Mesenchymal stem cell (in vitro differentiated cells and primary cell): ENCODE measurements at regions not wholly inside any gene's neighbourhood (a gene's known extent, or its start where the extent isn't known, plus 50 kb on each side); places are given as distances from the start of the nearest gene placed in this dataset.
"Not testable (repeated sequence)": the region's sequence is repeated elsewhere in the genome, so short reads cannot be mapped to it uniquely, and the experiment has no call there.

Experiments used
- DNase-seq: peaks from one replicate; pipeline ENCODE4 v3.0.0-alpha.2; 2013
- H2AFZ ChIP-seq: one replicate; pipeline ENCODE4 v1.6.1; 2013; ENCODE audit warnings: low read depth, mild to moderate bottlenecking, control low read depth, inconsistent platforms, low read length, moderate library complexity
- H2AK5ac ChIP-seq: 2 replicates; pipeline ENCODE4 v1.6.1; 2013; ENCODE audit warnings: low read length, moderate library complexity, mild to moderate bottlenecking, inconsistent platforms; ENCODE audit not compliant: severe bottlenecking
- H2BK120ac ChIP-seq: one replicate; pipeline ENCODE4 v1.6.1; 2013; ENCODE audit warnings: low read depth, mild to moderate bottlenecking, inconsistent platforms, low read length, moderate library complexity
- H2BK12ac ChIP-seq, 2 experiments: one replicate each; pipeline ENCODE4 v1.6.1; 2013; ENCODE audit warnings: inconsistent platforms in 2 of 2, low read length in 2 of 2, mild to moderate bottlenecking in 2 of 2, moderate library complexity in 2 of 2, control low read depth in 1 of 2
- H2BK15ac ChIP-seq: one replicate; pipeline ENCODE4 v1.6.1; 2013; ENCODE audit warnings: mild to moderate bottlenecking, low read depth, inconsistent platforms; ENCODE audit not compliant: poor library complexity, severe bottlenecking
- H2BK5ac ChIP-seq: 2 replicates; pipeline ENCODE4 v1.6.1; 2013; ENCODE audit warnings: low read depth, mild to moderate bottlenecking, low read length, control low read depth, inconsistent platforms; ENCODE audit not compliant: poor library complexity, severe bottlenecking
- H3K14ac ChIP-seq, 2 experiments: one replicate each; pipeline ENCODE4 v1.6.1; 2013; ENCODE audit warnings: inconsistent platforms in 2 of 2, low read length in 2 of 2, control low read depth in 1 of 2, mild to moderate bottlenecking in 1 of 2, moderate library complexity in 1 of 2
- H3K18ac ChIP-seq, 2 experiments: one replicate each; pipeline ENCODE4 v1.6.1; 2013; ENCODE audit warnings: inconsistent platforms in 2 of 2, low read length in 2 of 2, control low read depth in 1 of 2, low read depth in 1 of 2, mild to moderate bottlenecking in 1 of 2
- H3K23ac ChIP-seq, 2 experiments: one replicate each; pipeline ENCODE4 v1.6.1; 2013; ENCODE audit warnings: inconsistent platforms in 2 of 2, low read length in 2 of 2, mild to moderate bottlenecking in 2 of 2, moderate library complexity in 2 of 2, control low read depth in 1 of 2
- H3K27ac ChIP-seq: 2 replicates; pipeline ENCODE4 v1.5.1; 2013; ENCODE audit warnings: mild to moderate bottlenecking, moderate library complexity, low read length, control low read depth, inconsistent platforms; ENCODE audit not compliant: poor library complexity, severe bottlenecking
- H3K27me3 ChIP-seq, 2 experiments: 2 replicates each; pipeline versions ENCODE4 v1.6.1 to v1.7.0; 2013; ENCODE audit warnings: low read length in 2 of 2, mild to moderate bottlenecking in 2 of 2, moderate library complexity in 2 of 2, control low read depth in 1 of 2, inconsistent platforms in 1 of 2; ENCODE audit not compliant: control insufficient read depth in 1 of 2, insufficient read depth in 1 of 2
- H3K36me3 ChIP-seq, 2 experiments: 2 replicates each; pipeline versions ENCODE4 v1.6.1 to v1.7.0; 2013; ENCODE audit warnings: low read length in 2 of 2, control low read depth in 1 of 2, inconsistent platforms in 1 of 2, low read depth in 1 of 2, mild to moderate bottlenecking in 1 of 2; ENCODE audit not compliant: insufficient read depth in 2 of 2, control insufficient read depth in 1 of 2
- H3K4ac ChIP-seq, 2 experiments: one replicate each; pipeline ENCODE4 v1.6.1; 2013; ENCODE audit warnings: inconsistent platforms in 2 of 2, low read length in 2 of 2, mild to moderate bottlenecking in 2 of 2, moderate library complexity in 2 of 2, control low read depth in 1 of 2, low read depth in 1 of 2
- H3K4me1 ChIP-seq: 2 replicates; pipeline ENCODE4 v1.6.1; 2013; ENCODE audit warnings: low read depth, low read length, control low read depth; ENCODE audit not compliant: control insufficient read depth, insufficient read depth
- H3K4me2 ChIP-seq: 2 replicates; pipeline ENCODE4 v1.6.1; 2013; ENCODE audit warnings: low read length, mild to moderate bottlenecking, inconsistent platforms; ENCODE audit not compliant: poor library complexity, severe bottlenecking
- H3K4me3 ChIP-seq, 2 experiments: 2 replicates each; pipeline versions ENCODE4 v1.5.1 to v1.7.0; 2013; ENCODE audit warnings: low read length in 2 of 2, mild to moderate bottlenecking in 2 of 2, control low read depth in 1 of 2, low read depth in 1 of 2; ENCODE audit not compliant: insufficient read depth in 1 of 2
- H3K79me1 ChIP-seq: replicated peaks from 2 replicates; pipeline ENCODE4 v1.6.1; 2013; ENCODE audit warnings: mild to moderate bottlenecking, control low read depth, low read length, inconsistent platforms; ENCODE audit not compliant: poor library complexity, severe bottlenecking
- H3K9ac ChIP-seq: 2 replicates; pipeline ENCODE4 v1.7.0; 2013; ENCODE audit warnings: mild to moderate bottlenecking, low read length, moderate library complexity
- H3K9me3 ChIP-seq: 2 replicates; pipeline ENCODE4 v1.7.0; 2013; ENCODE audit warnings: mild to moderate bottlenecking, low read length; ENCODE audit not compliant: control insufficient read depth
- H4K8ac ChIP-seq: one replicate; pipeline ENCODE4 v1.6.1; 2013; ENCODE audit warnings: inconsistent platforms, mild to moderate bottlenecking, low read length, moderate library complexity
- H4K91ac ChIP-seq: one replicate; pipeline ENCODE4 v1.6.1; 2013; ENCODE audit warnings: mild to moderate bottlenecking, low read length, inconsistent platforms
- WGBS: methylation state at CpG from one replicate; pipeline ENCODE4 v1.1.7; 2013; ENCODE audit warnings: mixed read lengths; 5-methylcytosine and 5-hydroxymethylcytosine counted together

- Histone ChIP-seq H3K4me3 (no peak overlapping the region), H3K79me1 (no peaks in the 10 kb centered on the region), H3K36me3 (no peaks in the 10 kb centered on the region), H3K23ac (no peak overlapping the region), H2AFZ (no peak overlapping the region), H3K18ac (no peak overlapping the region), H2BK120ac (no peak overlapping the region), H2BK5ac (no peak overlapping the region), H4K91ac (no peak overlapping the region), H3K14ac (no peak overlapping the region), H3K4me2 (no peak overlapping the region), H3K4ac (no peak overlapping the region), H2BK15ac (no peak overlapping the region), H3K27me3 (no peaks in the 10 kb centered on the region), H3K9me3 (no peaks in the 10 kb centered on the region), H3K27ac (no peak overlapping the region), H2AK5ac (no peak overlapping the region), H3K9ac (no peak overlapping the region), H3K4me1 (no peaks in the 10 kb centered on the region), H2BK12ac (no peak overlapping the region), H4K8ac (no peak overlapping the region)
- DNase-seq: no peak
- WGBS: 100% methylated on average over 1 of the region's 2 CpGs
Measured at GRCh38 chr13:90726375-90726774, 621.1 kb upstream of the MIR17HG start.

DNA sequence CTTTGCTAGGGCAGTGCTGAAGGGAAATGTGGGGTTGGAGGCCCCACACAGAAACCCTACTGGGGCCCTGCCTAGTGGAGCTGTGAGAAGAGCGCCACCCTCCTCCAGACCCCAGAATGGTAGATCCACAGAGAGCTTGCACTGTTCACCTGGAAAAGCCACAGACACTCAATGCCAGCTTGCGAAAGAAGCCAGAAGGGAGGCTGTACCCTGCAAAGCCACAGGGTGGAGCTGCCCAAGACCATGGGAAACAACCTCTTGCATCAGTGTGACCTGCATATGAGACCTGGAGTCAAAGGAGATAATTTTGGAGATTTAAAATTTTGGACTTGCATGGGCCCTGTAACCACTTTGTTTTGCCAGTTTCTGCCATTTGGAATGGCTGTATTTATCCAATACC is 615.4 kb upstream of the MIR17HG start:
- no peak overlapping the region for H4K8ac ChIP-seq
- no peaks in the 10 kb centered on the region for H3K4me1 ChIP-seq
- no peak overlapping the region for H3K9ac ChIP-seq
- peaks cover 6% of the 10 kb centered on the region for H3K9me3 ChIP-seq
- H2BK12ac ChIP-seq: no peak overlapping the region
- no peak overlapping the region for H3K4ac ChIP-seq
- H3K27ac ChIP-seq: no peak overlapping the region
- H3K27me3 ChIP-seq: no peaks in the 10 kb centered on the region
- H2BK5ac ChIP-seq: no peak overlapping the region
- no peaks in the 10 kb centered on the region for H3K79me1 ChIP-seq
- H2AFZ ChIP-seq: no peak overlapping the region
- H3K36me3 ChIP-seq: no peaks in the 10 kb centered on the region
- H3K18ac ChIP-seq: peak overlapping the region in 1 of 2 experiments; percentile 21
- H3K23ac ChIP-seq: no peak overlapping the region
- H3K14ac ChIP-seq: no peak overlapping the region
- no peak overlapping the region for H3K4me3 ChIP-seq
- H3K4me2 ChIP-seq: no peak overlapping the region
- DNase-seq: no peak
- no peak overlapping the region for H2BK120ac ChIP-seq
- H2BK15ac ChIP-seq: no peak overlapping the region
- no peak overlapping the region for H4K91ac ChIP-seq
- no peak overlapping the region for H2AK5ac ChIP-seq
- 93% methylated on average over 2 of the region's 2 CpGs for WGBS

GRCh38 chr13:90734497-90734896 is 613.0 kb upstream of the MIR17HG start:
- H4K8ac ChIP-seq, H3K4me2 ChIP-seq, H3K9me3 ChIP-seq, H3K36me3 ChIP-seq, H2BK15ac ChIP-seq, H3K14ac ChIP-seq, H3K18ac ChIP-seq, H2BK120ac ChIP-seq, H2BK5ac ChIP-seq, H3K79me1 ChIP-seq, H3K27me3 ChIP-seq, H2BK12ac ChIP-seq, DNase-seq, H3K4ac ChIP-seq, H4K91ac ChIP-seq, H3K4me1 ChIP-seq, H2AFZ ChIP-seq, H3K27ac ChIP-seq, H3K4me3 ChIP-seq, H2AK5ac ChIP-seq, H3K9ac ChIP-seq, H3K23ac ChIP-seq: not testable (repeated sequence)

DNA sequence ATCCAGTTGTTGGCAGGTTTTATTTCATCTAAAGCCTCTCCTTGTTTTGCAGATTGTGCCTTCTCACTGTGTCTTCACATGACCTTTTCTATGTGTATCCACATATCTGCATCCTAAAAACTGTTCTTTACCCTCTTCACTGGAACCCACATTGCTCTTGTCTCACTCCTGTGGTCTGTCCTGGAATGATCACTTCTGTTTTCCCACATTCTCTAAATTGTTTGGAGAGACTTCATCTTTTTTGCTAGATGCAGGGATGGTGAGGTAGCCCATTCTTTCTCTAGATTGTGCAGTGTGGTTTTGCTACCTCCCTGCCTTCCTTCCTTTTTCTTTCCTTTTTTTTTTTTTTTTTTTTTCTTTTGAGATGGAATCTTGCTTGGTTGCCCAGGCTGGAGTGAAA is 608.6 kb upstream of the MIR17HG start:
- Histone ChIP-seq H3K36me3 (no peaks in the 10 kb centered on the region), H2BK15ac (no peak overlapping the region), H2AK5ac (no peak overlapping the region), H4K91ac (no peak overlapping the region), H2BK12ac (no peak overlapping the region), H3K4me3 (no peak overlapping the region), H3K27me3 (no peaks in the 10 kb centered on the region), H3K23ac (no peak overlapping the region), H3K4ac (no peak overlapping the region), H3K9me3 (peaks cover 6% of the 10 kb centered on the region), H4K8ac (no peak overlapping the region), H2AFZ (no peak overlapping the region), H2BK5ac (no peak overlapping the region), H3K4me1 (no peaks in the 10 kb centered on the region), H2BK120ac (no peak overlapping the region), H3K14ac (no peak overlapping the region), H3K18ac (no peak overlapping the region), H3K4me2 (no peak overlapping the region), H3K9ac (no peak overlapping the region), H3K27ac (no peak overlapping the region), H3K79me1 (no peaks in the 10 kb centered on the region)
- no peak for DNase-seq
